Esophagus (tissue), 2 donors: ENCODE measurements at regions not wholly inside any gene's neighbourhood (a gene's known extent, or its start where the extent isn't known, plus 50 kb on each side); places are given as distances from the start of the nearest gene placed in this dataset.

ENCODE experiments used
- H3K27ac ChIP-seq, 2 donors: one replicate each; pipeline ENCODE4 v1.5.1; 2013; ENCODE audit warnings: low read depth in 2 of 2, mild to moderate bottlenecking in 2 of 2, inconsistent platforms in 1 of 2, low read length in 1 of 2, moderate library complexity in 1 of 2
- H3K27me3 ChIP-seq, 2 donors: one replicate each; pipeline ENCODE4 v1.6.1; 2013; ENCODE audit warnings: low read length in 2 of 2, control low read depth in 1 of 2, mild to moderate bottlenecking in 1 of 2; ENCODE audit not compliant: insufficient read depth in 2 of 2, control insufficient read depth in 1 of 2
- H3K36me3 ChIP-seq, 2 donors: one replicate each; pipeline ENCODE4 v1.6.1; 2013; ENCODE audit warnings: low read length in 1 of 2; ENCODE audit not compliant: control insufficient read depth in 2 of 2, insufficient read depth in 2 of 2
- H3K4me1 ChIP-seq, 2 donors: one replicate each; pipeline ENCODE4 v1.6.1; 2013; ENCODE audit warnings: low read length in 1 of 2; ENCODE audit not compliant: control insufficient read depth in 2 of 2, insufficient read depth in 2 of 2
- H3K4me3 ChIP-seq, 2 donors: one replicate each; pipeline ENCODE4 v1.5.1; 2013; ENCODE audit warnings: low read length in 2 of 2, mild to moderate bottlenecking in 2 of 2, low read depth in 1 of 2, moderate library complexity in 1 of 2
- H3K9me3 ChIP-seq, 2 donors: one replicate each; pipeline ENCODE4 v1.6.1; 2013; ENCODE audit warnings: mild to moderate bottlenecking in 2 of 2, low read depth in 1 of 2, low read length in 1 of 2, moderate library complexity in 1 of 2; ENCODE audit not compliant: control insufficient read depth in 2 of 2, insufficient read depth in 1 of 2
- WGBS, 2 donors: extraction: QIAGEN DNeasy Blood & Tissue Kit; methylation state at CpG; one replicate each; pipeline ENCODE4 v1.1.7; 2013; 5-methylcytosine and 5-hydroxymethylcytosine counted together
- donor health status: healthy with polysubstance abuse.
- donor health status: Bipolar disorder and iron deficiency.

GRCh38 chr6:90829311-90829710 is 242.4 kb upstream of the MAP3K7 start:
- H3K9me3 ChIP-seq, result no peaks in the 10 kb centered on the region
- no peaks in the 10 kb centered on the region for H3K27me3 ChIP-seq
- H3K36me3 ChIP-seq, result no peaks in the 10 kb centered on the region
- WGBS, 2 donors, result 65 to 67% methylated on average over 2 of the region's 2 CpGs
- H3K4me3 ChIP-seq, result no peak overlapping the region
- no peak overlapping the region for H3K27ac ChIP-seq
- H3K4me1 ChIP-seq, result no peaks in the 10 kb centered on the region

- no peak overlapping the region for H3K4me3 ChIP-seq
- H3K27ac ChIP-seq, result no peak overlapping the region
- H3K36me3 ChIP-seq, result no peaks in the 10 kb centered on the region
- no peaks in the 10 kb centered on the region for H3K9me3 ChIP-seq
- H3K27me3 ChIP-seq, result no peaks in the 10 kb centered on the region
- no peaks in the 10 kb centered on the region for H3K4me1 ChIP-seq
Measured at GRCh38 chr6:90820436-90820835, 233.6 kb upstream of the MAP3K7 start.

- no peaks in the 10 kb centered on the region for H3K36me3 ChIP-seq
- no peaks in the 10 kb centered on the region for H3K4me1 ChIP-seq
- no peaks in the 10 kb centered on the region for H3K27me3 ChIP-seq
- H3K9me3 ChIP-seq, result no peaks in the 10 kb centered on the region
- no peak overlapping the region for H3K27ac ChIP-seq
- H3K4me3 ChIP-seq, result no peak overlapping the region
- 77% methylated on average over 4 of the region's 4 CpGs for WGBS, 2 donors
Measured at GRCh38 chr6:90819483-90819882, 232.6 kb upstream of the MAP3K7 start.

GRCh38 chr6:90818163-90818562 is 231.3 kb upstream of the MAP3K7 start:
- H3K4me1 ChIP-seq, result no peaks in the 10 kb centered on the region
- H3K27ac ChIP-seq, result no peak overlapping the region
- no peaks in the 10 kb centered on the region for H3K9me3 ChIP-seq
- no peaks in the 10 kb centered on the region for H3K27me3 ChIP-seq
- no peak overlapping the region for H3K4me3 ChIP-seq
- H3K36me3 ChIP-seq, result no peaks in the 10 kb centered on the region

- 85 to 89% methylated on average over 2 of the region's 2 CpGs for WGBS, 2 donors
- Histone ChIP-seq H3K4me3 (no peak overlapping the region), H3K4me1 (no peaks in the 10 kb centered on the region), H3K27ac (no peak overlapping the region), H3K27me3 (no peaks in the 10 kb centered on the region), H3K9me3 (no peaks in the 10 kb centered on the region), H3K36me3 (no peaks in the 10 kb centered on the region)
Measured at GRCh38 chr6:90816764-90817163, 229.9 kb upstream of the MAP3K7 start.

- no peaks in the 10 kb centered on the region for H3K9me3 ChIP-seq
- WGBS, 2 donors, result 54 to 61% methylated on average over 11 of the region's 11 CpGs
- H3K4me3 ChIP-seq, result no peak overlapping the region
Measured at GRCh38 chr6:90811596-90812226, 224.8 kb upstream of the MAP3K7 start.

GRCh38 chr6:90809035-90809434 is 222.2 kb upstream of the MAP3K7 start:
- Histone ChIP-seq H3K4me3 (no peak overlapping the region), H3K9me3 (no peaks in the 10 kb centered on the region), H3K27ac (no peak overlapping the region), H3K36me3 (no peaks in the 10 kb centered on the region), H3K4me1 (no peaks in the 10 kb centered on the region), H3K27me3 (no peaks in the 10 kb centered on the region)
- 83 to 93% methylated on average over 4 of the region's 4 CpGs for WGBS, 2 donors

More at GRCh38 chr6:90811596-90812226, 224.8 kb upstream of the MAP3K7 start:
- Histone ChIP-seq H3K4me1 (no peaks in the 10 kb centered on the region), H3K27me3 (no peaks in the 10 kb centered on the region), H3K36me3 (no peaks in the 10 kb centered on the region), H3K27ac (no peak overlapping the region)

- H3K27ac ChIP-seq, result no peak overlapping the region
- 83 to 90% methylated on average over 6 of the region's 6 CpGs for WGBS, 2 donors
- no peak overlapping the region for H3K4me3 ChIP-seq
- H3K9me3 ChIP-seq, result no peaks in the 10 kb centered on the region
- H3K4me1 ChIP-seq, result no peaks in the 10 kb centered on the region
- no peaks in the 10 kb centered on the region for H3K36me3 ChIP-seq
- H3K27me3 ChIP-seq, result no peaks in the 10 kb centered on the region
Measured at GRCh38 chr6:90807791-90808701, 221.2 kb upstream of the MAP3K7 start.

- 51 to 63% methylated on average over 1 of the region's 1 CpG for WGBS, 2 donors
- Histone ChIP-seq H3K27ac (no peak overlapping the region), H3K9me3 (no peaks in the 10 kb centered on the region), H3K36me3 (no peaks in the 10 kb centered on the region), H3K27me3 (no peaks in the 10 kb centered on the region), H3K4me1 (no peaks in the 10 kb centered on the region), H3K4me3 (no peak overlapping the region)
Measured at GRCh38 chr6:90805619-90806155, 218.8 kb upstream of the MAP3K7 start.
